HG03025 (cell line): ENCODE measurements at regions not wholly inside any gene's neighbourhood (a gene's known extent, or its start where the extent isn't known, plus 50 kb on each side); places are given as distances from the start of the nearest gene placed in this dataset.

ENCODE experiments used
- ATAC-seq: cut with Tn5 transposase; IDR thresholded peaks from one replicate; pipeline ENCODE4 v1.9.1; 2021; ENCODE audit warnings: mild to moderate bottlenecking, moderate library complexity; ENCODE audit not compliant: unreplicated experiment, low FRiP score

DNA sequence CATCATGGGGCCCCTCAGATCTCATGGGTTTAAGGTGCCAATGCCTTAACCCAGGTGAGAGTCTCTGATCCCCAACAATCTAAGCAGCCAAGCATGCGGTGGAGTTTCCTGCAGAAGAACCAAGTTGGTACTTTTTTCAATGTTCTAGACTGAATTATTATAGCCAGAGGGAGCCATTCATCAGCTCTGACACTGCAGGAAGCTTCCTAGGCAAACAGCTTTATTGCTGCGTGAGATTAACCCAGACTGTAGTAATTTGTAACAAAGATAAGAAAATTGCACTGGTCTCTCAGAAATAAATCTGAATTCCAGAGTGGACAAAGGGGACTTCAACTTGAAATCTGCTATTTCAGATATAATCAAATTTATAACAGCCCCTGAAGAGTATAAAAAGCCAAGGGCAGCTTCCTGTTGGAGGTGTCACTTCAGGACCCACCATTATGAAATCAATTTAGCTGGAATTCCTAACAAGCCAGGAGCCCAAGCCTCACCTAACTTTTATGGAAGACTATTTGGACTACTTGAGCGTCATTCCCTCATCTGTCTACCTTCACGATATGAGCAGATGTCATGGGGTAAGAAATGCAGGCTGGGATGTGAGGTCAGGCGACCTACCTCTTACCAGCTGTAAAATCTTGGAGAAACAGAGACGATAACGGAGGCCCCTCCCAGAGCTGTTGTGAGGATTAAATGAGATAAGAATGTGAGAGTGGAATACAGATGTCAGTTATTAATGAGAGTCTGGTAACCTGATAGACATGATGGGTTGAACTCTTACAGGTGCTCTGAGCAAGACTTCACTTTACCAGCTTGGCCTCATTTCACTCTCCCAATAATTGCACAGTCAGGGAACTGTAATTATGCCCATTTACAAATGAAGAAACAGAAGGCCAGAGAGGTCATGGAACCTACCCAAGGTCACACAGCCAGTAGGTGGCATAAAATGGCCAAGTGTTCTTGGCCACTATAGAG is 135.1 kb downstream of the RRAGC start:
- ATAC-seq = no peak

DNA sequence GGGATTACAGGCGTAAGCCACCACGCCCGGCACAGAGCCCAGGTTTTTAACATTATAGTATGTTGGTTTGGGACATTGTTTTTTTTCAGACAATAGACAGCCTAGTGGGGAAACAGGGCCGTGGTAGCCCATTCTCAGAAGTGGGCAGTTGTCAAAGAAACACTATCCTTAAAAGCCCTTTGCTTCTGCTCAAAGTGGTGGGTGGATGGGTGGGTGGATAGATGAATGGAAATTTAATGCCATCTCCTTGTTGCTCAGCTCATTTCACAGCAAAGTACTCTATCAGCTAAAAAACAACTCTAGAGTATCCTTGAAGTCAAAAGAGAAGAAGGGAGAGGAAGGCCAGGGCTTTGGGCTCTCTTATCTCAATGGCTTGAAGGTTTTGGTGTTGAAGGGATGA is 137.8 kb downstream of the RRAGC start:
- ATAC-seq = no peak

DNA sequence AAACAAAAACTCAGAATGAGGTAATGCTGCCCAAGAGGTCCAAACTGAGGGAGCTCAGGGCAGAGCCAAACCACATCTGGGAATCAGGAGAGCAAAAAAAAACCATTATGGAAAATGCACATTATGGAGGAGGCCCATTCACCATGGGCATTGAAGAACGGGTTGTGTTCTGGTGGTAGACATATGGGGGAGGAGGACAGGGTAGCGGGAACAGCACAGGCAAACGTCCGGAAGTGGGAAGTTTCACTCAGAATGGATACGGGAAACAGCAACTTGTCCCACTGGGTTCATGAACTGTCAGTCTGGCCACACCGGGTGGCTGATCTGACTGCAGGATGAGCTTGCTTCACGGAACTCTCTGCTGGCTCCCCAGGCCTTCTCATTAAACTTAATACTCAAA is 139.7 kb downstream of the RRAGC start:
- no peak for ATAC-seq

GRCh38 chr1:38718031-38718430 is 141.5 kb downstream of the RRAGC start:
- no peak for ATAC-seq

DNA sequence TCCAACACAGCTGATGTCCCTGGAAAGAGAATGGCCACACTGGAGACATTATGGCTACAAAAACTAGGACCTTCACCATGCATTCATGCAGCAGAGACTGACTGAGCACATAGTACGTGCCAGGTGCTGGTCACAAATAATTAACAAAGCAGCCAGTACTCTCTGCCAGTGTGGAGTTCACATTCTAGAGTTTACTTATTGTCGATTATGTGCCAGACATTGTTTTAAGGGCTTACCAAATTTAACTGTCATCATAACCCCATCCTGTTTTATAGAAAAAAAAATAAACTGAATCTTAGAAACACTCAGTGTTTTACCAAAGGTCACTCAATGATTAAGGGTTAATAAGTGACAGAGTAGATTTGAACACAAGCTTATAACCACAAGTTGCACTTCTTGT is 143.3 kb downstream of the RRAGC start:
- no peak for ATAC-seq

DNA sequence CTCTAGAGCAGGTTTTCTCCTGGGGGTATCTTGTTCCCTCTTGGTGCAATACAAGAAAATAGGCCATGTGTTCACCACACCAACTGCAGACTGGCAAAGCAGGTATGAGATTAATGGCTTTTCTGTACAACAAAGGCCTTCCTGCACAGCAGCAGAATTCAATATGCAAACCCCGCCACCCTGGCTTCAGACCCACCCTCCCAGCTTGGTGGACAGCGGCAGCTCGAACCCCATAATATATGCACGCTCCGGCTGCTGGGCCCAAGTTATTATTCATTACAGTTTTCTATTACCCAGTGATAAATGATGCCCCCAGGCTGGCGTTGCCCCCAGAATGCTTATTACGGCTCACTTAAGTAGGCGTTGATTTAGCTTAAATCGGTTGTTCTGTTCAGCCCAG is 144.2 kb downstream of the RRAGC start:
- no peak for ATAC-seq

- ATAC-seq = no peak
These were observed 147.5 kb downstream of the RRAGC start for GRCh38 chr1:38712046-38712445.

DNA sequence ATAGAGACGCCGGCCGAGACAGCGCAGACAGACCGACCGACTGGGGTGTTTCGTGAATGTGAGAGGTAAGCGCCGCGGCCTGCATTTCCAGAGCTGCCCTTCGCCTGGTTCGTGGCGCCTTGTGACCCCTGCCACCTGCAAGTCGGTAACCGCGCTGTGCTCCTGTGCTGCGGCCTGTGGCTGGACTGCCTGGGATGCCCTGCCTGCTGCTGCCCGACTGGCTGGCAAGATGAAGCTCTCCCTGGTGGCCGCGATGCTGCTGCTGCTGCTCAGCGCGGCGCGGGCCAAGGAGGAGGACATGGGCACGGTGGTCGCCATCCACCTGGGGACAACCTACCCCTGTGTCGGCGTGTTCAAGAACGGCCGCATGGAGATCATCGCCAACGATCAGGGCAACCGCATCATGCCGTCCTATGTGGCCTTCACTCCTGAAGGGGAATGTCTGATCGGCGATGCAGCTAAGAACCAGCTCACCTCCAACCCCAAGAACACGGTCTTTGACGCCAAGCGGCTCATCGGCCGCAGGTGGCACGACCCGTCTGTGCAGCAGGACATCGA is 150.8 kb downstream of the RRAGC start:
- no peak for ATAC-seq

DNA sequence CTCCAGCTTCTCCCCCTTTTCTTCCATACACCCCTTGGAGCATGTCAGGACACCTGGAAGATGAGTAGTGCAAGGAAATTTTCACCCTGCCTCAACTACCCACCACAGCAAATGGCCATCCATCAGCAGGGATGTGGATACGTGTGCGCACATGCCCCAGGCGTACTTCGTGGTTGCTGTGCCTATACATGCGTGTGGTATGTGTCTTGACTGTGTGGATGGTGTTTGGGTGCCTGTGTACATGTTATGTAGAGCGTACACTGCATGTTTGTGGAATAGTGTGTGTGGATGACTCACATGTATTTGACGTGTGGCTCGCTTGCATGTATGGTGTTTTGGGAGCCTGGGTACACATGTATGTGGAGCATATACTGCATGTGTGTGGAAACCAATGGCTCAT is 158.5 kb downstream of the RRAGC start:
- ATAC-seq = no peak

DNA sequence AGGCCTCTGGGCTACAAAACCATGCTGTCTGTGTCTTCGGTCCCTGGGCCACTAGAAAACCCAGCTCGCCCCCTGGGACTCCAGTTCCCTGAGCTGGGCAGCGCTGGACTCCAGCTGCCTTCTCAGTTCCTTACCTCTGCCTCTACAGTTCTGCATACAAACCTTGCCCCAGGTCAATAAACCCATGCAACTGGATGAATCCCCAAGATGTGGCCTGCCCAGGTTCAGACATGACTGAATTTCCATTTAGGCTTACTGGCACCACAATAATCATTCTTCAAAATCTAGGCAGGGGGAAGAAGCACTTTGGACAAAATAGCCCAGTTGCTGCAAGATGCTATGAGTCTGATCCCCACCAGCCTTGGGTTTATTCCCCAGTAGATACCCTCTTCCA is 159.5 kb downstream of the RRAGC start:
- ATAC-seq = no peak

- ATAC-seq = no peak
These were observed 160.1 kb downstream of the RRAGC start for GRCh38 chr1:38699330-38700076.

- no peak for ATAC-seq
These were observed 162.2 kb downstream of the RRAGC start for GRCh38 chr1:38697387-38697786.

DNA sequence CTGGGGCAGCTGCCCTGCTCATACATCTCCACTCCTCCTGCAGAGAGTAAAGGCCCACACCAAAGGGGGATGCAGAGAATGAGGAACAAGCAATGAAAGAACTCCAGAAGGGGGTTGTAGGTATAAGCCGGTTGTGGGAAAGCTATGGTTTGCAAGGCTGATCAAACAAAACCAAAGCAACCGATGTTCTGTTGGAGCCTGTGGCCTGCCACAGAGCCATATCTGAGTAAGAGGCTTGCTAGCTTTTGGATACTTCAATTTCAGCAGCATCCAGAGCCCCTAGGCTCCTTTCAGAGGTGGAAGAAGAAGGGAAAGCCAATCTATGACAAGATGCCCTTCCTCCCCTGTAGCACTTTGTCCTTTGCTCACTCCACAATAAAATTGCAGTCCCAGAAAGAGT is 163.2 kb downstream of the RRAGC start:
- ATAC-seq = no peak

DNA sequence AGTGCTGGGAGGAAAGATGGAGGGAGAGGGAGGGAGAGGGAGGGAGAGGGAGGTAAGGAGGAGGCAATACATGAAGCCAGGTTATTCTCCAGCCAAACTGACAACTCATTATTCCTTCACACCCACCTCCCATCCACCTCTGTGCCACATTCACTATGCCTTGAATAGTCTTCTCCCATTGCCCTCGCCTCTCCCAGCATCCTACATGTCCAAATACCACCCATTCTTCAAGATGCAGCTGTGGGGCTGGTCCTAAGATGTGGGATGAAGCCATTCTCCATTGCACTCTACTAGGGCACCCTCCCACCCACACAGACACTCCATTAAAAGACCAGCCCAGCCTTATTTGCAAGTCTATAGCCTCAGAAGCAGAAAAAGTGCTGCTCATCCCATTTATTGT is 165.8 kb downstream of the RRAGC start:
- no peak for ATAC-seq

DNA sequence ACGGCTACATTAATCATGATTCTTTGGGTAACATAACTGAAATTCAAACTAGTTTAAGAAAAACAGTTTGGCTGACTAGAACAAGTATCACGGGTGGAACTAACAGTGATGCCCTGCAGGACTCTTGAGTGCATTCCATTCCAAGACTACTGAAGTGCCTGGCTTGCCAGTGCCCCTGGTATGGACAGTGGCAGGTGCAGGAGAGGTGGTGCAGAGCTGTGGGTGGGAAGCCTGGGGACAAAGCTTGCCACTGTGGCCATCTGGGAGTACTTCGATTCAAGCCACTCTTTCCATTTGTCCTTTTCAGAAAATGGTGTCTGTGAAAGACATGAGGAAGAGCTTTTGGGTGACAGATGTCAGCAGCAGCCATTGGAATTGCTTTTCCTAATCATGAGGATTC is 166.5 kb downstream of the RRAGC start:
- no peak for ATAC-seq

DNA sequence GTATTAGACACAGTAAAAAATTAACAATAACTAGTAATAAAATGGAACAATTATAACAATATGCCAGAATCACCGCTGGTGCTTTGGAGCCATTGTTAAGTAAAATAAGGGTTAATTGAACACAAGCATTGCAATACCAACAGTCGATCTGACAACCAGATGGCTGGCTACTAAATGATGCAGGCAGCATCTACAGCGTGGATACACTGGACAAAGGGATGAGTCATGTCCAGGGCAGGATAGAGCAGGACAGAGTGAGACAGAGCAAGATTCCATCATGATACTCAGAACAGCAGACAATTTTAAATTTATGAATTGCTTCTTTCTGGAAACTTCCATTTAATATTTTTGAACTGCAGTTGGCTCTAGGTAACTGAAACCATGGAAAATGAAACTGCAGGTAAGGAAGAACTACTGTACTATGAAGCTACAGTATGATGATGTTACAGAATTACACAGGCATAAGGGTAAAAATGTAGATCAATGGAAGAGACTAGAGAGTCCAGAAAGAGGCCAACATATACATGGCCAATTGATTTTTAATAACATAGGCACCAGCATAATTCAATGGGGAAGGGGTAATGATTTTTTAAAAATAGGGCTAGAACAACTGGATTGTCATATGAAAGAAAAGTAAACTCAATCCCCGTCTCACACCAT is 168.7 kb downstream of the RRAGC start:
- no peak for ATAC-seq

- no peak for ATAC-seq
These were observed 172.7 kb downstream of the RRAGC start for GRCh38 chr1:38686927-38687255.

DNA sequence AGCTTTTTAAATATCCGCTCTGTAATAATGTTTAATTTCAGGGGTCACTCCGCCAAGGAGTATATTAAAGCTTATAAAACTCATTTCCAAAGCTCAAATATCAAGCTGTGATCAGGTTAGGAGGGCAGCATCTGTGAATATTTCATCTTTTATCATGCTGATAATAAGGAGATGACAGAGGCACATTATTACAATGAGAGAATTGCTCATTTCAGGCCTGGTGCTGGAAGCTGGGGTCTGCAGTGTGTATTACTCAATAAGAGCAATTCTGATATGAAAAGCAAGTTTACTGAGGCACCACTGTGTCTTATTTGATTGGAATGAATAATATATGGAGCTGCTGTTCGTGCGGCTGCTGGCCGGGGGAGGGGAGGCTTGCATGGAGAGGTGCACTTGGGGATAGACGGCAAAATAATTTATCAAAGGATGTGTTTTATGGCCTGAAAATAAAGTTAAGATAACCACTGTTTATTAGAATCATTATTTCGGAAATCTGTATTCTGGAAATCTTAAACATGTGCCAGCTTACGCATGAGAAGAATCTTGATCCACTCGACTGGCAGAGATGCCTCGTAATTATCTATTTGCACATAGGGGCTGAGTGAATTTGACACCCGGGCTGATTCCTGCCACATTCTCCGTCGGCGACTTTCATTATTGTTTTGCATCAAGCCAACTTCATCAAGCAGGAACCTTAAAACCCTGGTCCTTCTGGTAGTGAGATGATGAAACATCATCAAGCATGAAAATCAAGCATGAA is 173.2 kb downstream of the RRAGC start:
- no peak for ATAC-seq

- no peak for ATAC-seq
These were observed 174.2 kb downstream of the RRAGC start for GRCh38 chr1:38685388-38685787.

DNA sequence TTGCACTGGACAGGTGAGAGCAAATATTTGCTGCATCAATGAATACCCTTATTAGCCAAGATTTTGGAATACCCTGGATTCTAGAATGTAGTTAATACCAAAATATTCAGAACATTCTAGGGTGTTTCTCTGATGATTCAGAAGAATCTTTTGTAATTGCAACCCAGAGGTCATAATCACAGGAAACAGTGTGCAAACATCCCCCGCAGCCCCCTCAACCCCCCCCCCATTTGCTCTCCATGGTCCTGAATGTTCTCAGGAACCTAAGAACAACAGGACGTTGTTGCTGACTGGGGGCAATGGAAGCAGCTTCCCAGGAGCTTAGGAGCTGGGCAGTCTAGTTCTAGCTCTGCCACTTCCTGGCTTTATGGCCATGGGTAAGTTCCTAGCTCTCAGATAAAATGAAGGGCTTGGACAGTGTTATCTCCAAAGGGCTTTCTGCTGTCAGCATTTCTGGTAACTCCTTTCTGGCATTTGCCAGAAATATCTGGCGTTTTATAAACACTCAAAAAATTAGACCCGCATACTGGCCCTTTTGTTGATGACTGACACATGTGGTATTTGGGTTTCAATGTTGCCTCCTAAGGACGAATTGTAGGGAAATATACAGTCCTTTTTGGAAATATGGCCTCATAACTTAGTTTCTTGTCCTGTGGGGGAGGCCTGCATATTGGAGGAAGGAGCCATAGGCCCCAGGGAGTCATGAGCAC is 178.6 kb downstream of the RRAGC start:
- ATAC-seq = no peak
